ENCODE measurements at regions not wholly inside any gene's neighbourhood (a gene's known extent, or its start where the extent isn't known, plus 50 kb on each side); places are given as distances from the start of the nearest gene placed in this dataset.

DNA sequence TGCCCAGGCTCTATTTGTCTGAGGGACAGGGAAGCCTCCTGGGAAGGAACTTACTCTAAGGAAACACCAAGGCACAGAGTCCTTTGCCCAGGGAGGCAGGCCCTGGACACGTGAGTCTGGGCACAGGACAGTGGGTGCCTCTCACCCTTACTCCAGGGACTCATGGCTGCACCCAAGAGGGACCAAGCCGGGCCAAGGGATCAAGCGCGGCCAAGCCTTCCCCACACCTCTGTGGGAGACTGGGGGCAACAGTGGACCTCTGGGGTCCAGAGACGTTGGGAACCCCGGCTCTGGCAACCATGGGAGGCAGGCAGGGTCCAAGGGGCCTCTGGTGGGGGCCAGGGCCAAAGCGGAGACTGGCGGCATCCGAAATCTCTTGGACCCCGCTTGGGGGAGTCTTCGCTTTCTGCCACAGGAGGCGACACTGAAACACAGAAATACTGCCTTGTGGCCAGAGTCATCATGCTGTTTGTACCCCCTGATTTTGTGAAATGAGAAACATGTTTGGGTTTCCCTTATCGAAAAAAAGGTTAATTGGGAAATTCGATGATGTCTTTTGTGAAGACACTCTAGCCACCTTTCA is 51.7 kb upstream of the BCL11B start:
- no peak for DNase-seq (ENCODE audit: low read depth)

DNA sequence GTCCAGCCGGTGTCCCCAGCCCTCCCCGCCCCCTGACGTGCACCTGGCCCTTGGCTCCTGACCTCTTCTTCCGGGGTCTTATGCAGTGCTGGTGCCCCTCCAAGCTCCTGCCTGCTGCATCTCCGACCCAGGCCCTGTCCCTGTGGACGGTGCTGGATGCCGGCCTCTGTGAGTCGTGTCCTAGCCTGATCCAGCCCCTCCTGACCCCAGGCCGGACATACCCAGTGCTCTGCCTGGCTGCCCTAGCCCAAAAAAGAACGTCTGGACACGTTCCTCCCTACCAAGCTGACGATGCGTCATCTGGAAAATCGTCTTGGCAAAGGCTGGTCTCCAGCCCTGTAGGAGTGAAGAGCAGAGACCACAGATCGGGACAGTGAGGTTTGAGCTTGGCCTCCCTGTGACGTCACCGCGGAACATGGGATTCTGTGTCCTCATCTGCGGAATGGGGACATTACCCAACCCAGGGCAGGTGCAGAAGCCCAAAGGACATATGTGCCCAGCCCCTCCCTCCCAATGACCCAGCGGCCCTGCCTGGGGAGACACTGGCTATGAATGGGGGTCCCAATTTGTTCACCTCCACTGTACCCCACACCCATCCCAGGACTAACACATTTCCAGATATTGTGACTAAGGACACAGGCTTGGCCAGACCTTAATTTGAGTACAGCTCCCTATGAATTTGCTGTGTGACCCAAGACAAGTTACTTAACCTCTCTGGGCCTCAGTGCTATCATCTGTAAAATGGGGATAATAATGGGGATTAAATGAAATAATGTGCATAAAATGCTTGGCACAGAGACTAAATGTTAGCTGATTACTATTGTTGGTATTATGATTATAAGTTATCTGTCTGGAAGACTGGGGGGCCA is 51.0 kb upstream of the BCL11B start:
- DNase-seq (ENCODE audit: low read depth): peak; percentile 68

DNA sequence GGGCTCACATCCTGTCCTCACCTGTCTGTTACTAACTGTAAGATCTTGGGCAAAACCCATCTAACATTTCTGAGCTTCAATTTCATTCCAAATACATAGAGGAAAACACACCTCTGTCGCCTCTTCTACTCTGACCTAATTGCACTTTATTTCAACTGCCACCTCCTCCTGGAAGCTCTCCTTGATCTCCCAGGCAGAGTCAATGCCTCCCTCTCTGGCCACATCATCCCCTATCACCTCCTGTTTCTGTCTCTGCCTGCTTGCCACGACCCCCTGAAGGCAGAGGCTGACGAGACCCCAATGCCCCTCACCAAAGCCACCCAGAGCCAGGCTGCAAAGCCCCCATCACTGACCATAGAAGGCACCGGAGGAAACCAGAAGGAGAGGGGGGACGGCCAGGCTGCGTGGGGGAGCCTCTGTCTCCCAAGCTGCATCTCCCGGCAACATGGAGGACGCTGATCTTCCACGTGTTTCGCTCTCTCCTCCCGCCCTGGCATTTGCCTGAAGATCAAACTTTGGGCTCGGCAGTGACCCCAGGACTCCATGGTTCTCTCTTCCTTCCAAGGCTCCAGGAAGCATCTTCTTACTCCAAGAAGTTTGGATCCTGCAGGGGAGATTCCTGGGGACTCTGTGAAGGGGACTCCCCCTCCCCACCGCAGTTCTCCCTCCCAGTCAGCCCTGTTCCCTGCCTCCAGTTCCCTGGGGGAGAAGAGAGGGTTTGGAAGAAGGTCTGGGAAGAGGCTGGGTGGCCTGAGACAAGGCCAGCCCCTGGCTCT is 50.1 kb upstream of the BCL11B start:
- DNase-seq (ENCODE audit: low read depth): no peak
